Psoas muscle (tissue), 7 donors: ENCODE measurements at regions not wholly inside any gene's neighbourhood (a gene's known extent, or its start where the extent isn't known, plus 50 kb on each side); places are given as distances from the start of the nearest gene placed in this dataset.
"Not testable (repeated sequence)": the region's sequence is repeated elsewhere in the genome, so short reads cannot be mapped to it uniquely, and the experiment has no call there.

Experiments
- ATAC-seq, 4 donors: fragments of 200-7000 bp; cut with Tn5 transposase; one replicate each; pipeline ENCODE4 v1.9.1; 2020; ENCODE audit warnings: moderate library complexity in 3 of 4, mild to moderate bottlenecking in 2 of 4
- DNase-seq, 2 donors: peaks; one replicate each; pipeline ENCODE4 v3.0.0-alpha.2; 2020
- H3K27ac ChIP-seq: fragments of 200-600 bp; one replicate; pipeline ENCODE4 v1.8.0; 2022
- H3K27me3 ChIP-seq, 3 donors: fragments of 200-600 bp in 1 of 3; one replicate each; pipeline versions ENCODE4 v1.6.1 to v1.8.0; 2013 to 2022; ENCODE audit warnings: low read length in 2 of 3, mild to moderate bottlenecking in 2 of 3, moderate library complexity in 1 of 3; ENCODE audit not compliant: insufficient read depth in 3 of 3
- H3K36me3 ChIP-seq, 2 donors: fragments of 200-600 bp in 1 of 2; one replicate each; pipeline versions ENCODE4 v1.6.1 to v1.8.0; 2013 to 2022; ENCODE audit warnings: low read depth in 1 of 2, mild to moderate bottlenecking in 1 of 2, moderate library complexity in 1 of 2; ENCODE audit not compliant: insufficient read depth in 1 of 2
- H3K4me1 ChIP-seq: fragments of 200-600 bp; one replicate; pipeline ENCODE4 v1.8.0; 2022
- H3K4me3 ChIP-seq: fragments of 200-600 bp; one replicate; pipeline ENCODE4 v1.8.0; 2022; ENCODE audit warnings: mild to moderate bottlenecking
- H3K9me3 ChIP-seq: fragments of 200-600 bp; one replicate; pipeline ENCODE4 v1.8.0; 2022
- whole genome bisulfite sequencing, 3 donors: extraction: QIAGEN DNeasy Blood & Tissue Kit; methylation state at CpG; one replicate each; pipeline versions ENCODE4 v1.1.6 to v1.1.7; 2013; 5-methylcytosine and 5-hydroxymethylcytosine counted together
- intact Hi-C, 2 donors: fragments of 100-400 bp; cut with DNase I; formaldehyde crosslinking; loops; one replicate each; pipeline versions ENCODE4 v1.11.0 to v1.14.2; 2022
- TF ChIP-seq, protein P1 (sequence below): fragments of 200-600 bp; IDR thresholded peaks from one replicate; pipeline ENCODE4 v1.8.0; 2022; ENCODE audit warnings: antibody characterized with exemption
- donor health status: healthy with polysubstance abuse.
- donor health status: DM: no; HTN: no; CAD: no; lungs with moderate emphysema.
- donor health status: Bipolar disorder and iron deficiency.
- donor health status: healthy.
- donor health status: DM: yes; HTN: yes; CAD: no.
- donor health status: DM: no; HTN: no; CAD: no.
- donor health status: DM: yes; HTN: yes; CAD: no.

DNA sequence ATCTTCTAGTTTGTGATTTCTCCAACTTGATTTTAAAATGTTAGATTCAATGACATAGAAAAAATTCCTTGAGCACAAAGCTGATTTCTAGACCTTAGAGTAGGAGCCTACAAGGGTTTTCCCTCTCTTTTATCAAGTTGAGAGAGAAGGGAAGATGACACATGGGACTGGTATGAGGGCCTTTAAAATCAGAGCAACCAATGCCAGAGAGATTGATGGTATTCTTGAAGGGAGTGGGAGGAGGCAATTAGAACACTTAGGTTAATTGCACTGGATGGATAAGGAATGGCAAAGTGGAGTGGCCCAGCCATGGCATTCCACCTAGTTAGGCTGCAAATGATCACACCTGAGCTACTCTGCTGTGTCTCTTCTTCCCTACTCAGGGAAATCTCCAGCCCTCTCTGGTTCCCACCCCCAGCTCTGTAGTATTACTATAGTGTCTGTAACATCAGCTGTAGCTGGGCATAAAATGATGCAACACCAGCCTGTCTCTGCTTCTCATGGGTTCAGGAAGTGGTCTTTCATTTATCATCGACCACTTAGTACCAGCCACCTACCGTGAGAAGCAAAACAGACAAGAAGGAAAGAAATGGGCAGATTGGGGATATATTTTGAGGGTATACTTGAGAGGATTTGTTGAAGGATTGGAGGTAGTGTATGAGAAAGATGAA lies 333.6 kb downstream of the DLEU7 start:
- 92 to 96% (median 94%) methylated on average over 2 of the region's 2 CpGs for WGBS, 3 donors
- H3K4me1 ChIP-seq: peaks cover 22% of the 10 kb centered on the region
- H3K36me3 ChIP-seq: no peaks in the 10 kb centered on the region
- H3K9me3 ChIP-seq: peaks cover 7% of the 10 kb centered on the region
- no peak overlapping the region for H3K27ac ChIP-seq
- no peak for DNase-seq
- H3K27me3 ChIP-seq: no peaks in the 10 kb centered on the region
- no peak overlapping the region for H3K4me3 ChIP-seq
- intact Hi-C loops: no loop called here
- TF ChIP-seq, protein P1, sequence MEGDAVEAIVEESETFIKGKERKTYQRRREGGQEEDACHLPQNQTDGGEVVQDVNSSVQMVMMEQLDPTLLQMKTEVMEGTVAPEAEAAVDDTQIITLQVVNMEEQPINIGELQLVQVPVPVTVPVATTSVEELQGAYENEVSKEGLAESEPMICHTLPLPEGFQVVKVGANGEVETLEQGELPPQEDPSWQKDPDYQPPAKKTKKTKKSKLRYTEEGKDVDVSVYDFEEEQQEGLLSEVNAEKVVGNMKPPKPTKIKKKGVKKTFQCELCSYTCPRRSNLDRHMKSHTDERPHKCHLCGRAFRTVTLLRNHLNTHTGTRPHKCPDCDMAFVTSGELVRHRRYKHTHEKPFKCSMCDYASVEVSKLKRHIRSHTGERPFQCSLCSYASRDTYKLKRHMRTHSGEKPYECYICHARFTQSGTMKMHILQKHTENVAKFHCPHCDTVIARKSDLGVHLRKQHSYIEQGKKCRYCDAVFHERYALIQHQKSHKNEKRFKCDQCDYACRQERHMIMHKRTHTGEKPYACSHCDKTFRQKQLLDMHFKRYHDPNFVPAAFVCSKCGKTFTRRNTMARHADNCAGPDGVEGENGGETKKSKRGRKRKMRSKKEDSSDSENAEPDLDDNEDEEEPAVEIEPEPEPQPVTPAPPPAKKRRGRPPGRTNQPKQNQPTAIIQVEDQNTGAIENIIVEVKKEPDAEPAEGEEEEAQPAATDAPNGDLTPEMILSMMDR: no peak
- ATAC-seq: no peak

DNA sequence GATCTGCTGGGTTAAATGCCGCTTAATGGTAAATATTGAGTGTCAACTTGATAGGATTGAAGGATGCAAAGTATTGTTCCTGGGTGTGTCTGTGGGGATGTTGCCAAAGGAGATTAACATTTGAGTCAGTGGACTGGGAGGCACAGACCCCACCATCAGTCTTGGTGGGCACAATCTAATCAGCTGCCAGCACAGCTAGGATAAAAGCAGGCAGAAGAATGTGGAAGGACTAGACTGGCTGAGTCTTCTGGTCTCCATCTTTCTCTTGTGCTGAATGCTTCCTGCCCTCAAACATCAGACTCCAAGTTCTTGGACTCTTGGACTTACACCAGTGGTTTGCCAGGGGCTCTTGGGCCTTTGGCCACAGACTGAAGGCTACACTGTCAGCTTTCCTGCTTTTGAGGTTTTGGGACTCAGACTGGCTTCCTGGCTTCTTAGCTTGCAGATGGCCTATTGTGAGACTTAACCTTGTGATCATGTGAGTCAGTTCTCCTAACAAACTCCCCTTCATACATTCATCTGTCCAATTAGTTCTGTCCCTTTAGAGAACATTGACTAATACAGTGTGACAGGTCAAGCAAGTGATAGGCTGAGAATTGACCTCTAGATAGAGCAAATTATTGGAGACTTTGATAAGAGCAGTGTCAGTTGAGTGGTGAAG lies 332.5 kb downstream of the DLEU7 start:
- H3K4me3 ChIP-seq, H3K9me3 ChIP-seq, intact Hi-C loops, H3K27me3 ChIP-seq, H3K27ac ChIP-seq, H3K36me3 ChIP-seq, ATAC-seq, DNase-seq: not testable (repeated sequence)
- peaks cover 22% of the 10 kb centered on the region for H3K4me1 ChIP-seq
- WGBS, 3 donors: 2 to 58% (median 5%) methylated on average over 1 of the region's 1 CpG

DNA sequence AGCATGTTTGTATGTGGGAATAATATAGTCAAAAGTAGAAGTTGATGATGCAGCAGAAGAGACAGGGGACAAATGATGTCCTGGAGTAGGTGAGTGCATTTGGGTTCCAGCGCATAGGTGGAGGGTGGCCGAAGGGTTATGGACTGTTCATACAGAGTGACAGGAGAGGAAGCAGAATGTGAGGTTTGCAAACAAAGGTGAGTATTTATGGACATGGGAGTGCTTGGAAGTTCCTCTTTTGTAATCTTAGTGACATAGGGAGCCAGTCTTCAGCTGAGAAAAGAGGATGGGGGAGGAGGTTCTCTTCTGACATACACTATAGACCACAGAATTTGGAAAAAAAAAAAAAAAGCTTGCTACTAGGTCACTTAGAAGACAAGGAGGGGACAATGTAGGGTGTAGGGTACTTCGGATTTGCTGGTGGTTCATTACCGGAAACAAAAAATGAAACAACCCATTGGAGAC lies 331.6 kb downstream of the DLEU7 start:
- Histone ChIP-seq H3K27me3 (no peaks in the 10 kb centered on the region), H3K4me3 (peak overlapping the region; percentile 47), H3K4me1 (peaks cover 22% of the 10 kb centered on the region), H3K36me3 (no peaks in the 10 kb centered on the region), H3K9me3 (peaks cover 7% of the 10 kb centered on the region), H3K27ac (peak overlapping the region; percentile 88)
- ATAC-seq (peak; percentile 21 to 40 (median 37)), DNase-seq (no peak)
- 62 to 87% (median 67%) methylated on average over 4 of the region's 4 CpGs for WGBS, 3 donors
- TF ChIP-seq, protein P1: no peak
- intact Hi-C loops: no loop called here

DNA sequence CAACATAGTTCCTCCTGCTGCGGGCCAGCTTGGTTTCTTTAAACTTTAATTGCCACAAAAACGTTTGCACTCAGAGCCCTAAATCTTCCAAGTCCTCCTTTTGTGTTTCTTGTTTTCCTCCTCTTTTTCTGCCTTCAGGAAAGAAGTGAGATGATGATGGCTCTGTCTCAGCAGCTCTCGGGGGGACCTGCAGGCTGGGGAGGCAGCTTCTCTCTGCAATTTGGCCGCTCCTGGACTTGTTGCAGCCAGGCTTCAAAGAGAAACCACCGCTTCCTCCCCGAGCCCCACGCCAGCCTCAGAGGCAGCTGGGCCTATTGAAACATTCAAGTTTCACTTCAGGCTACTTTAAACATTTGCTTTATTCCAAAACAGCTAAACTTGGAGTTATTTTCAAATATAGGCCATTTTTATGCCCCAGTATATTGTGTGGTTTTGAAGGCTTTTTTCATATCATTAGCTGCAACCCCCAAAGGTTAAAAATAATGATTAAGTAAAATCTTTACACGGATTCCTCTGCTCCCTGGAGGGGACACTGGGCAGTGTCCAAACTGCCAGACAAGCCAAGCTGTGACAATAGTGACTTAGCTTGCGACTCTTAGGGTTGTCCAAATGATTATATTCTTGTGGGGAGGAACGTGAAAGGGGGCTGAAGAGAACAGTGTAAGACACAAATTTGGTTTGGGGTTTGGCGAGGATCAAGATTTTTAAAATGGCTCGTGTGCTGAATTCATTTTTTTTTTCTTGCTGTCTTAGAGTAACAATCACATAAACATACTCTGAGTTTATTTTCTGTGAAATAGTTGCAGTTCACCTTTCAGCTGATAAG lies 330.8 kb downstream of the DLEU7 start:
- intact Hi-C loops: no loop called here
- WGBS, 3 donors: 5 to 11% (median 7%) methylated on average over 12 of the region's 12 CpGs

More for the DNA sequence above, 330.8 kb downstream of the DLEU7 start:
- DNase-seq: peak; percentile 53 to 73
- no peaks in the 10 kb centered on the region for H3K36me3 ChIP-seq
- H3K4me3 ChIP-seq: peak overlapping the region; percentile 47
- H3K4me1 ChIP-seq: peaks cover 22% of the 10 kb centered on the region
- no peaks in the 10 kb centered on the region for H3K27me3 ChIP-seq
- peak overlapping the region; percentile 88 for H3K27ac ChIP-seq
- TF ChIP-seq, protein P1: peak; percentile 9
- H3K9me3 ChIP-seq: peaks cover 7% of the 10 kb centered on the region
- peak; percentile 56 to 88 (median 80) for ATAC-seq
